ENCODE measurements at regions not wholly inside any gene's neighbourhood (a gene's known extent, or its start where the extent isn't known, plus 50 kb on each side); places are given as distances from the start of the nearest gene placed in this dataset.
A peak's percentile ranks its signal among the peaks of the same experiment; 100 is the strongest.
"Not testable (repeated sequence)": the region's sequence is repeated elsewhere in the genome, so short reads cannot be mapped to it uniquely, and the experiment has no call there.

- DNase-seq (ENCODE audit: low read depth in 4 of 4, low spot score in 3 of 4), result no peak
Observed at GRCh38 chr1:100597061-100597741, 59.3 kb downstream of the GPR88 start.

DNA sequence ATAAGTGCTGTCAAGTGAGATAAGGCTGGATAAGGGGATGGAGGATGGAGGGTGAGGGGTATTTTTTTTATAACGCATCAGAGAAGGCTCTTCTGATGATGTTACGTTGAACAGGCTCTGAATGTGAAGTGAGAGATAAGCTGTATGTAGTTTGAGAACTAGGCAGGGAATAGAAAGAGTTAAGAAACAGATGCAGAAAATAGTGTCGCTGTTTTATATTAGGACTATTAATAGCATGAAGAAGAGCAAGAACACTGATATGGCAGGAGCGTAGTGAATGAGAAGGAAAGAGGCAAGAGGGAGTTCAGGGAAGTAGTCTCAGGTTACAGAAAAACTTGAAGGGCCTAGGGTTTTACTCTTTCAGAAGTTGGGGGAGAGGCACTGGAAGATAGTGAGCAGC lies 59.8 kb downstream of the GPR88 start:
- DNase-seq (ENCODE audit: low read depth in 4 of 4, low spot score in 3 of 4), result no peak

DNA sequence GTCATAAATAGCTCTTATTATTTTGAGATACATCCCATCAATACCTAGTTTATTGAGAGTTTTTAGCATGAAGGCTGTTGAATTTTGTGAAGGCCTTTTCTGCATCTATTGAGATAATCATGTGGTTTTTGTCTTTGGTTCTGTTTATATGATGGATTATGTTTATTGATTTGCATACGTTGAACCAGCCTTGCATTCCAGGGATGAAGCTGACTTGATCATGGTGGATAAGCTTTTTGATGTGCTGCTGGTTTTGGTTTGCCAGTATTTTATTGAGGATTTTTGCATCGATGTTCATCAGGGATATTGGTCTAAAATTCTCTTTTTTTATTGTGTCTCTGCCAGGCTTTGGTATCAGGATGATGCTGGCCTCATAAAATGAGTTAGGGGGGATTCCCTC lies 62.4 kb downstream of the GPR88 start:
- DNase-seq (ENCODE audit: low read depth in 4 of 4, low spot score in 3 of 4), result not testable (repeated sequence)

DNA sequence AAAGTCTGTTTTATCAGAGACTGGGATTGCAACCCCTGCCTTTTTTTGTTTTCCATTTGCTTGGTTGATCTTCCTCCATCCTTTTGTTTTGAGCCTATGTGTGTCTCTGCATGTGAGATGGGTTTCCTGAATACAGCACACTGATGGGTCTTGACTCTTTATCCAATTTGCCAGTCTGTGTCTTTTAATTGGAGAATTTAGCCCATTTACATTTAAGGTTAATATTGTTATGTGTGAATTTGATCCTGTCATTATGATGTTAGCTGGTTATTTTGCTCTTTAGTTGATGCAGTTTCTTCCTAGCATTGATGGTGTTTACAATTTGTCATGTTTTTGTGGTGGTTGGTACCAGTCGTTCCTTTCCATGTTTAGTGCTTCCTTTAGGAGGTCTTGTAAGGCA lies 64.1 kb downstream of the GPR88 start:
- not testable (repeated sequence) for DNase-seq (ENCODE audit: low read depth in 4 of 4, low spot score in 3 of 4)

DNA sequence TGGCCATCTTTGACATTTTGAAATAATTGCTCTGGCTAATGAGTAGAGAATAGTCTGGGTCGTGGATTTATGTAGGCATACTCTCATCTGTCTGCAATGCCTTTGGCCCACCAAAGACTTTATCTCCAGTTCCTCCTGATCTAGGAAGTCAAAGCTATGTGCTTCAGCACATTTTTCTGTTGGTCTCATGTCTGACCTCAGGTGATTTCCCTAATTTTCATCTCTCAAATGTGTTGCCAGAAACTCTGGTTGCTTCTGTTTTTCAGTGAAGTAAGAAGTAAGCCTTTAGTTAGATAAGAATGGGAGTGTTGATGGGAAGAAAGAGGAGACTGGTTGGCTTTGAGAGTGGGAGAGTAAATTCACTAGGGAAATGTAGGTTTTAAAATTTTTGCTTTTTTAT lies 66.4 kb downstream of the GPR88 start:
- no peak for DNase-seq (ENCODE audit: low read depth in 4 of 4, low spot score in 3 of 4)

- DNase-seq (ENCODE audit: low read depth in 4 of 4, low spot score in 3 of 4), result no peak
Observed at GRCh38 chr1:100606438-100606837, 68.5 kb downstream of the GPR88 start.

GRCh38 chr1:100607628-100608240 lies 69.8 kb downstream of the GPR88 start:
- DNase-seq (ENCODE audit: low read depth in 4 of 4, low spot score in 3 of 4), result no peak

DNA sequence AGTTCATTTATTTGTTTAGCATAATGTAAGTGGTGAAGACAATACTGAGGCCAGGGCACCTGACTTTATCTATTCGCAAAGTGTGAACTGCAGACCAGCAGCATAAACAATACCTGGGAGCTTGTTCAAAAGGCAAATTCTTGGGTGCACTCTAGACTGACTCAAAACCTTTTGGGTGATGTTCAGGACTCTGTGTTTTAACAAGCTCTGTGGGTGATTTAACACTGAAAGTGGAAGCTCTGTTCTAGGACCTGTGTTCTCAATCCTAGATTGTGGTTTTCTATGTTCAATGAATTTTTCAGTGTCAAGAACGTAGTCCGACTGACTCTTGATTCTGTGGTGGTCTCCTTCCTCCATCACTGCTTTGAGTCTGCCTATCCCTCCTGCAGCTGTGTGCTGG lies 71.9 kb downstream of the GPR88 start:
- no peak for DNase-seq (ENCODE audit: low read depth in 4 of 4, low spot score in 3 of 4)

GRCh38 chr1:100611086-100611485 lies 73.1 kb downstream of the GPR88 start:
- DNase-seq (ENCODE audit: low read depth in 4 of 4, low spot score in 3 of 4), result no peak

- DNase-seq (ENCODE audit: low read depth in 4 of 4, low spot score in 3 of 4), result no peak
Observed at GRCh38 chr1:100612540-100612939, 74.6 kb downstream of the GPR88 start.

DNA sequence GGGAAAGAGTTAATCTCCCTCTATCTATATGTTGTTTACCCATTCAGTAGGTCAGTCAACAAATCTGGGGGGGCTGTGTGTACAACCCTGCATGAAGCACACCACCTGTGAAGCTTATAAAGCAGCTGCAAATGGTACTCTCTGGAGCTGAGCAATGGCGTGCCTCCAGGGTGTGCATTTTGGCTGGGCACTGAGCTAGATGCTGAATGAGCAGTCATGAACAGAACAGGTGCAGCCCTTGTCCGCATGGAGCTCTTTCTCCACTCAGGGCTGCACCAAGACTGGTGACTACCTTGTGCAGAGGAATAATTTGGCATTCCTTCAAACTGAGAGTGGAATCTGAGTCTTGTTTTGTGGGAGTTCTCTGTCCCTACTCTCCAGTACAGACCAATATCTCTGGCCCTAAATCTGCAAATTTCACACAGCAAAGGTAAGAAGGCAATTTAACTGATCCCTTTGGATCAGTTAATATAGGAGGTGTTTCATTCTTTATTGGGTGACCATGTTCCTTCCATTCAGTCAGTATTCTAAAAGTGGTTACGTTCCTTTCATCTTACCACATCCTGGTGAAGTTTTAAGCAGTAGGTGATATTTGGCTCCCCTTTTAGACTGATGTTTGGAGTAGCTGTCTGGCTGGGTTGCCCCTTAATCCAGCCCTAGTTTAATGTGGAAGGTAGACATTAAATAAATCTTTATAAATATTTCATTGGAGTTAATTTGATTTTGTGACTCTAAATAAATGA lies 76.0 kb downstream of the GPR88 start:
- no peak for DNase-seq (ENCODE audit: low read depth in 4 of 4, low spot score in 3 of 4)

DNA sequence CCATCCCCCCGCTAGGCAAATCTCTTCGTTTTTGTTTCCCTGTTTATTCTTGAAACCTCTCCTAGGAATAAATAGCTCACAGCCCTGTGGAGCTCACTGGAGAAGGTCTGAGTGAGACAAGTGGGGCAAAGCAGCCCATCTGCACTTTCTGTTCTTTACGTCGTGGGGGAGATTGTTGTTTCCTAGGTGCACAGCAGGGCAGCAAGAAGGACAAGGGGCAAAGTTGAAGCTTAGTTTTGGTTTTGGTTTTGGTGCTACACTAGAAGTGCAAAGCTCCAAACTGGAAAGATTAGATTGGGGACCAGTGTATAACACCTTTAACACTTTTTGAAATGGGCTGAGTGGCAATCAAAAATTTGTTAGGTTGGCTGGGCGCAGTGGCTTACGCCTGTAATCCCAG lies 76.6 kb downstream of the GPR88 start:
- no peak for DNase-seq (ENCODE audit: low read depth in 4 of 4, low spot score in 3 of 4)

DNA sequence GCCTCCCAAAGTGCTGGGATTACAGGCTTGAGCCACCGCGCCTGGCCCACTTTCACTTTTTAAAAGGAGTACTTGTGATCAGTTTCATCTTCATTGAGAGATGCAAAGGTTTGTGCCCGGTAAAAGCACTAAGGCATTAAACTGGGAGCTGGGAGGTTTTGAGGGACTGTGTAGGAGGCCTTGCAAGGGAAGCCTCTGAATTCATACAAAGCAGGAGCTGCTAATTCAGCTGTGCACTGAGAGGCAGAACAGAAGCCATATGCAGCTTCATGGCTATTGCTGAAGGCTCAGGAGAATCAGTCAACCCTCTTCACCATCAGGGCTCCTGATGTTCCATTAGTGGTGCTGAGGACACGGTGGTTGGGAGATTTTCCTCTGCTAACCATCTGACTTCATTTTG lies 77.7 kb downstream of the GPR88 start:
- DNase-seq (ENCODE audit: low read depth in 4 of 4, low spot score in 3 of 4), result no peak

DNA sequence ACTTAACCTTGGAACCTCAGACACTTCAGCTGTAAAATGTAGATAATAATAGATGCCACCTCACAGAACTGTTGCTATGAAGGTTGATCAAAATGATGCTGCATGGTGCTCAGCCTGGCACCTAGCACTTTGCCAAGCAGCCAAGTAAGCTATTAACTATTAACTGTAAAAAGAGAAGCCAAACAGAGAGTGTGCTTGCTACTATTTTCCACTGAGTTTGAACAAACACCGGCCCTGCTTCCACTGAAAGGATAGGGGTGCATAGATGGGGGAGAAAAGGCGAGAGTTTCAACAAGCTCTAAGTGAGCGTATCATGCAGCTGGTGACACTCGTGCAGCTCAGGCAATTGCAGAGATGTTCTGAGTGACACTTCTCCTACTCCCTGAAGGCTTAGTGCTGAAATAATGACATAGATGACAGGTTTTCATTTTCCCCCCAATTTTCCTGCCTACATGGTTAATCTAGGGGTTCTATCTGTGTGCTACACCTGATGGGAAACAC lies 78.2 kb downstream of the GPR88 start:
- no peak for DNase-seq (ENCODE audit: low read depth in 4 of 4, low spot score in 3 of 4)

- DNase-seq (ENCODE audit: low read depth in 4 of 4, low spot score in 3 of 4), result peak in 1 of 4 donors; percentile 45
Observed at GRCh38 chr1:100622037-100622436, 84.1 kb downstream of the GPR88 start.

- no peak for DNase-seq (ENCODE audit: low read depth in 4 of 4, low spot score in 3 of 4)
Observed at GRCh38 chr1:100622506-100622905, 84.6 kb downstream of the GPR88 start.

- DNase-seq (ENCODE audit: low read depth in 4 of 4, low spot score in 3 of 4), result no peak
Observed at GRCh38 chr1:100622966-100623762, 85.2 kb downstream of the GPR88 start.

DNA sequence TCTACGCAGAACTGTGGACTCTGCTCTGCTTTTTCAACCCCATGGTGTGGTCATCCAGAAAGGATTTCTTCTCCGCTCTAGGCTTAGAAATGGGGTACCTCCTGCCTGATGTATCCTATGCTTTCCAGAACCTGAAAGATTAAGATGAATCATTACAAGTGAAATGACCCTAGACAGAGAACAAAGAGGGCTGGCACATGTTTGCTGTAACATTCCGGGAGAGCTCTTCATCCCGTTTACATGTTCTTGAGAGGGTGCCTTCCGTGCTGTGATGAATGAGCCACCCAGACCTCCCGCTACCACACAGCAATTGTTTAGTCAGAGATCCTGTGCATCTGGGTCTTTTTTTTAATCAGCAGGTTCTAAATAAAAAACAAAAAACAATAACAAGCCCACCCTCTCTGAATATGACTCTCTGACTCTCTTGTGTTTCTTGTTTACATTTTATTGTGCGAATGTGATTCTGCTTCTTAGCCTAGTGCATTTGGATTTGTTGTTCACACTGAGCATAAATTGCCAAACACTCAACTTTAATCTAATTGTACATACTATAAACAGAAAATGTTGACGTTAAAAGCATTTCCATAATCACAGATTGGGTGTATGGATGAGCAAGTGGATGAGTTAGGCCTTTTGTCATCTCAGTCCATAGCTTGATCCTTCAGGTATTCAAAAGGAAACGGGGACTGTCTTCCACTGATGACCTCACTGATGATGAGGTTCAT lies 87.1 kb downstream of the GPR88 start:
- no peak for DNase-seq (ENCODE audit: low read depth in 4 of 4, low spot score in 3 of 4)

GRCh38 chr1:100626397-100626796 lies 88.5 kb downstream of the GPR88 start:
- DNase-seq (ENCODE audit: low read depth in 4 of 4, low spot score in 3 of 4), result no peak

GRCh38 chr1:100627054-100627716 lies 89.2 kb downstream of the GPR88 start:
- DNase-seq (ENCODE audit: low read depth in 4 of 4, low spot score in 3 of 4), result no peak
